ENCODE measurements at regions not wholly inside any gene's neighbourhood (a gene's known extent, or its start where the extent isn't known, plus 50 kb on each side); places are given as distances from the start of the nearest gene placed in this dataset.

- TF ChIP-seq POLR2AphosphoS5 (IDR thresholded peaks at IDR 0.05; ENCODE audit: low read depth), result no peak
- no peak for TF ChIP-seq REST (IDR thresholded peaks at IDR 0.05; ENCODE audit: unreplicated experiment)
- TF ChIP-seq ETS1 (IDR thresholded peaks at IDR 0.05), result no peak
- TF ChIP-seq ZNF462 (CRISPR knock-in tag; IDR thresholded peaks at IDR 0.05), result no peak
- TF ChIP-seq EZH2phosphoT487 (IDR thresholded peaks at IDR 0.05; ENCODE audit: unreplicated experiment), result no peak
- TF ChIP-seq ZNF331 (CRISPR knock-in tag; IDR thresholded peaks at IDR 0.05; ENCODE audit: low read depth), result no peak
- no peak for TF ChIP-seq CTCF (conservative IDR thresholded peaks at IDR 0.05; ENCODE audit: low read depth in 2 of 2)
- no peak for TF ChIP-seq JUNB (IDR thresholded peaks at IDR 0.05; ENCODE audit: unreplicated experiment)
- no peak for TF ChIP-seq EZH2 (IDR thresholded peaks at IDR 0.05; ENCODE audit: low read depth, unreplicated experiment)
- TF ChIP-seq CREB1 (CRISPR knock-in tag; IDR thresholded peaks at IDR 0.05; ENCODE audit: low read depth), result no peak
- no peak for TF ChIP-seq ZNF114 (CRISPR knock-in tag; IDR thresholded peaks at IDR 0.05)
- TF ChIP-seq STAT1 (IDR thresholded peaks at IDR 0.05; ENCODE audit: unreplicated experiment), result no peak
- no peak for TF ChIP-seq NANOG (IDR thresholded peaks at IDR 0.05; ENCODE audit: borderline replicate concordance)
- H3F3A ChIP-seq (replicated peaks; ENCODE audit: low read depth), result no peaks in the 10 kb centered on the region
- H3K9me2 ChIP-seq (ENCODE audit: insufficient read depth), result 0 out of 2 replicates have a peak, but pooled peaks cover 2% of the 10 kb centered on the region
- H3K36me3 ChIP-seq (ENCODE audit: insufficient read depth), result no peaks in the 10 kb centered on the region
- peaks cover 7% of the 10 kb centered on the region; the same call in 1 of the 2 replicates for H3K4me1 ChIP-seq (ENCODE audit: insufficient read depth)
- H3K27me3 ChIP-seq (ENCODE audit: insufficient read depth), result no peaks in the 10 kb centered on the region
- H3K36me3 Mint-ChIP-seq (ENCODE audit: low read depth), result no peaks in the 10 kb centered on the region; the same call in 2 of the 3 replicates
- H3K4me3 ChIP-seq, result no peak overlapping the region
- no peaks in the 10 kb centered on the region for H4K20me1 ChIP-seq (replicated peaks; ENCODE audit: insufficient read depth)
- no peaks in the 10 kb centered on the region for H3K9me3 Mint-ChIP-seq
- no peak for ATAC-seq
- no peak overlapping the region for H3K27ac Mint-ChIP-seq
- no peak overlapping the region for H3K4me2 ChIP-seq
- DNase-seq (ENCODE audit: low spot score), result no peak
- no peaks in the 10 kb centered on the region for H3K27me3 Mint-ChIP-seq (ENCODE audit: insufficient read depth, low read depth, poor library complexity)
- no peak overlapping the region for H2AFZ ChIP-seq
- peaks cover 8% of the 10 kb centered on the region; the same call in 2 of the 3 replicates for H3K4me1 Mint-ChIP-seq
- H3K4me3 Mint-ChIP-seq, result no peak overlapping the region
- no peaks in the 10 kb centered on the region for H3K79me2 ChIP-seq (replicated peaks; ENCODE audit: insufficient read depth)
- no peak overlapping the region for H3K27ac ChIP-seq (ENCODE audit: low read depth)
These were observed 216.0 kb upstream of the PELI2 start for GRCh38 chr14:55902241-55902640.

Measured in GM23338 (cell line).